ENCODE measurements at regions not wholly inside any gene's neighbourhood (a gene's known extent, or its start where the extent isn't known, plus 50 kb on each side); places are given as distances from the start of the nearest gene placed in this dataset.

GRCh38 chr21:24681456-24681855 lies 925.8 kb downstream of the MRPL39 start:
- no peak for DNase-seq
- Histone ChIP-seq H3K9me3 (no peaks in the 10 kb centered on the region), H3K4me3 (no peak overlapping the region), H3K27me3 (no peaks in the 10 kb centered on the region), H3K4me1 (no peaks in the 10 kb centered on the region), H3K27ac (no peak overlapping the region), H3K36me3 (no peaks in the 10 kb centered on the region)
- 14% methylated on average over 2 of the region's 2 CpGs for WGBS (ENCODE audit: insufficient coverage, low coverage, low lambda C conversion rate, missing lambda C conversion rate)
- intact Hi-C loops (cut with DNase I): no loop called here
- TF ChIP-seq POLR2A (IDR thresholded peaks at IDR 0.05) (no peak), CTCF (IDR thresholded peaks at IDR 0.05) (no peak)
- no peak for ATAC-seq

GRCh38 chr21:24671901-24672300 lies 935.4 kb downstream of the MRPL39 start:
- Histone ChIP-seq H3K27ac (no peak overlapping the region), H3K27me3 (no peaks in the 10 kb centered on the region), H3K36me3 (no peaks in the 10 kb centered on the region), H3K4me1 (no peaks in the 10 kb centered on the region), H3K9me3 (no peaks in the 10 kb centered on the region), H3K4me3 (no peak overlapping the region)
- no peak for DNase-seq
- TF ChIP-seq POLR2A (IDR thresholded peaks at IDR 0.05): no peak
- no peak for TF ChIP-seq CTCF (IDR thresholded peaks at IDR 0.05)
- 33% methylated on average over 1 of the region's 1 CpG for WGBS (ENCODE audit: insufficient coverage, low coverage, low lambda C conversion rate, missing lambda C conversion rate)
- intact Hi-C loops (cut with DNase I): no loop called here
- no peak for ATAC-seq

- TF ChIP-seq CTCF (IDR thresholded peaks at IDR 0.05) (no peak), POLR2A (IDR thresholded peaks at IDR 0.05) (no peak)
- Histone ChIP-seq H3K36me3 (no peaks in the 10 kb centered on the region), H3K9me3 (no peaks in the 10 kb centered on the region), H3K4me1 (no peaks in the 10 kb centered on the region), H3K4me3 (no peak overlapping the region), H3K27me3 (no peaks in the 10 kb centered on the region), H3K27ac (no peak overlapping the region)
- no peak for DNase-seq
- ATAC-seq: no peak
- intact Hi-C loops (cut with DNase I): no loop called here
Observed at GRCh38 chr21:24658926-24659325, 948.4 kb downstream of the MRPL39 start.

- 57% methylated on average over 1 of the region's 1 CpG for WGBS (ENCODE audit: insufficient coverage, low coverage, low lambda C conversion rate, missing lambda C conversion rate)
- H3K27ac ChIP-seq: no peak overlapping the region
- no peaks in the 10 kb centered on the region for H3K27me3 ChIP-seq
- no peak overlapping the region for H3K4me3 ChIP-seq
- TF ChIP-seq CTCF (IDR thresholded peaks at IDR 0.05) (no peak), POLR2A (IDR thresholded peaks at IDR 0.05) (no peak)
- H3K9me3 ChIP-seq: no peaks in the 10 kb centered on the region
- intact Hi-C loops (cut with DNase I): no loop called here
- H3K4me1 ChIP-seq: no peaks in the 10 kb centered on the region
- DNase-seq (no peak), ATAC-seq (no peak)
- H3K36me3 ChIP-seq: no peaks in the 10 kb centered on the region
Observed at GRCh38 chr21:24658026-24658425, 949.3 kb downstream of the MRPL39 start.

GRCh38 chr21:24649691-24650090 lies 957.6 kb downstream of the MRPL39 start:
- H3K9me3 ChIP-seq: no peaks in the 10 kb centered on the region
- DNase-seq (no peak), ATAC-seq (no peak)
- intact Hi-C loops (cut with DNase I): no loop called here
- no peaks in the 10 kb centered on the region for H3K36me3 ChIP-seq
- H3K4me1 ChIP-seq: no peaks in the 10 kb centered on the region
- WGBS (ENCODE audit: insufficient coverage, low coverage, low lambda C conversion rate, missing lambda C conversion rate): 0% methylated on average over 1 of the region's 1 CpG
- H3K4me3 ChIP-seq: no peak overlapping the region
- no peak overlapping the region for H3K27ac ChIP-seq
- no peaks in the 10 kb centered on the region for H3K27me3 ChIP-seq
- TF ChIP-seq CTCF (IDR thresholded peaks at IDR 0.05) (no peak), POLR2A (IDR thresholded peaks at IDR 0.05) (no peak)
